HG02678 (cell line): ENCODE measurements at regions not wholly inside any gene's neighbourhood (a gene's known extent, or its start where the extent isn't known, plus 50 kb on each side); places are given as distances from the start of the nearest gene placed in this dataset.
"Not testable (repeated sequence)": the region's sequence is repeated elsewhere in the genome, so short reads cannot be mapped to it uniquely, and the experiment has no call there.

ENCODE experiments used
- ATAC-seq: cut with Tn5 transposase; IDR thresholded peaks from one replicate; pipeline ENCODE4 v1.9.1; 2021; ENCODE audit warnings: mild to moderate bottlenecking, moderate library complexity; ENCODE audit not compliant: unreplicated experiment

DNA sequence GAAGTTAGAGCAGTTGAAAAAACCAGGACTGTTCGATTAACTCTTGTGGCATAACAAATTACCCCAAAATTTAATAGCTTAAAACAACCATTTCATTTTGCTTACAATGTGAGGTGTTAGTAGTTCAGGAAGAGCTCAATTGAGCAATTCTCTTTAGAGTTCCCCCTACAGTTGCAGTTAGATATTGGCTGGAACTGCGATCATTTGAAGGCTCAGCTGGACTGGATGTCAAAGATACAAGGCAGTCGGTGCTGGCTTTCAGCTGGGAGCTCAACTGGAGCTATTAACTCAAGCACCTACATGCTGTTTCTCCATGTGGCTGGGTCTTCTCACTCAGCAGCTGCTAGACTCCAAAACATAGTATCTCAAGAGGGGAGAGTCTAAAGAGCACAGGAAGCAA, 96.0 kb upstream of the LOC128125822 start:
- ATAC-seq, result no peak

DNA sequence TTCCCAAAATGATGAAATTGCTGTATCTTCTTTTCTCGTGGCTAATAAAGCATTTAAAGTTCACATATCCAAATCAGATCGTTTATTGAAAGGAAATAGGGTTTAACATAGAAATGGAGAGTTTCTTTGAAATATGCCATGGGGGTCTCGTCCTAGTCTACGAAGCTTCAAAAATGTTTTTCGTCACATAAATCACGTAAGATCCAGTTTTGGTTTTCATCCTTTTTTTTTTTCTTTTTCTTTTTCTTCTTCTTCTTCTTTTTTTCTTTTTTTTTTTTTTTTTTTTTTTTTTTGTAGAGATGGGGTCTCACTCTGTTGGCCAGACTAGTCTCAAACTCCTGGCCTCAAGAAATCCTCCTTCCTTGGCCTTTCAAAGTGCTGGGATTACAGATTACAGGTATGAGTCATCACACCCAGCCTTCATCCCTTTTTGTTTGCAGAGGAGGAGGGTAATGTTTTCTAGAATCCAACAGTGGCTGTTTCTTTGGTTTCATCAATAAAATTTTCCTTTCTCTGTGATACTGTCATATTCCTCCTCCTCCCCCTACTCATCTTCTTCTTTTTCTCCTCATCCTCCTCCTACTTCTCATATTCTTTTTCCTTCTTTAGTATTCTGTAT, 94.7 kb upstream of the LOC128125822 start:
- no peak for ATAC-seq

DNA sequence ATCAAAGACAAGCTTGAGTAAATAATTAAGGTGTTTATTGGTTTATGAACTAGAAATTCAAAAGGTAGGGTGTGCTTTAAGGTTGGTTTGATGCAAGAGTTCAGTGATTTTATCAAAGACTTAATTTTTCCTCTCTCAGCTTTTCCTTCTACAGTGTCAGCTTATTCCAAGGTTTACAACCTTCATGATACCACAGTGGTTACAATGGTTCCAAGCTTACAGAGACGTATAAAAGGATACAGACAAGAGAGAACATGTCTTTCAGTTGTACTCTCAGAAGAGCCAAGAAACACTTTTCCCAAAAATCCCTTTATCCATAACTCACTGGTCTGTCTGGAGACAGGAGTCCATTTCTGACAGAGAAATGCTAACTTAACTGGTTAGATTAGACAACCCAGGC, 93.5 kb upstream of the LOC128125822 start:
- ATAC-seq, result no peak

DNA sequence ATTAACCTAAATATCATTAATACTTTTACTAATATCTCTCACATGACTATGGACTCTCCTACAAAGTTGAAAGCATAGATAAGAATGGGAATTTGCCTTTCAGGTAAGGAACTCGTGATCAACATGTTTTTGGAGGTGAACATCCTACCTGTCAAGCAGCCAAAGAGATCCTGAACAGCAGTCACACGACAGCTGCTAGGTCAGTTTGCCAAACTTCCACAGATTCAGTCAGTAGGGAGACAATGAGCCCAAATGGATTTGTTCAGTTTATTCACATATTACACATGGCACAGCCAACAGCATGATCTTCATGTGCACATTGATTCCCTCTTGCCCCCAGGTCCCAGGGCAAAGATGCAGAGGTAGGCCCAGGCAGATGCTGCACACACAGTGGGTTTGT, 86.1 kb upstream of the LOC128125822 start:
- no peak for ATAC-seq

DNA sequence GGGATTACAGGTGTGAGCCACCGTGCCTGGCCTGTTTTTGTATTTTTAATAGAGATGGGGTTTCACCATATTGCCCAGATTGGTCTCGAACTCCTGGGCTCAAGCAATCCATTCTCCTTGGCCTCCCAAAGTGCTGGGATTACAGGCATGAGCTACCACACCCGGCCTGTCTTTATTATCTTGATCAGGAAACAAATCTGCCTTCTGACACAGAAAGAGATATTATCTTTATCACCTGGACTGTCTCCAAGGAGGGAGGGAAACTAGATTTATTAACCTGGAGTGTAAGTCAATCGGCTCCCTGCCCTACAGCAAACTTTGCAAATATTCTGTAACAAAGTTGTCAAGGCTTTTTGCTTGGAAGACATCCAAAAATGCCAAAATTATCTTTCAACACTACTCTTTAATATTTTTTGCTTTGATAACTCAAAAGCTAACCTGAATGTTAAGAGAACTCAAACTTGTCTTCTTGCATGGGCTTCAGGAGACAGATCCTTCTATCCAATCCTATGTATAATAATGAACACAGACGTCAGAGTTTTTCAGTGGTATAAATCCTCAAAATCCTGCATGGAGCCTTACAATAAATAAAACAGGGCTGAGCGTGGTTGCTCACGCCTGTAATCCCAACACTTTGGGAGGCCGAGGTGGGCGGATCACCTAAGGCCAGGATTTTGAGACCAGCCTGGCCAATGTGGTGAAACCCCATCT, 85.0 kb upstream of the LOC128125822 start:
- ATAC-seq, result no peak

DNA sequence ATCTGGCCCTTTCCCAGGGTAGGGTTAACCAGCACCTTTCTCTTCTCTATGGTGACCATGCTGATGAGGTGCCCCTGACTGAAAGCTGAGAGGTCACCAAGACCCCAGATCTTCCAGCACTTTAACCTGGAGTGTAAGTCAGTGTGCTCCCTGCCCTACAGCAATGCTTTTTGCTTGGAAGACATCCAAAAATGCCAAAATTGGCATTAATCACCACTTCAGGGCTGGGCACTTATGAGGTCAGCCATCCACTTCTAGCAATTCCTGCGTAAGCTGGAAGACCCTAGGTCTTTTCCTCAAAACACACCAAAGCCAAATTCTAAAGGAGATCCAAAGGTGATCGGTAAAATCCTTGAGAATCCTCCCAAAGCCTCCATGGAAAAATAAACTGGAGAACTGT, 81.2 kb upstream of the LOC128125822 start:
- ATAC-seq, result no peak

DNA sequence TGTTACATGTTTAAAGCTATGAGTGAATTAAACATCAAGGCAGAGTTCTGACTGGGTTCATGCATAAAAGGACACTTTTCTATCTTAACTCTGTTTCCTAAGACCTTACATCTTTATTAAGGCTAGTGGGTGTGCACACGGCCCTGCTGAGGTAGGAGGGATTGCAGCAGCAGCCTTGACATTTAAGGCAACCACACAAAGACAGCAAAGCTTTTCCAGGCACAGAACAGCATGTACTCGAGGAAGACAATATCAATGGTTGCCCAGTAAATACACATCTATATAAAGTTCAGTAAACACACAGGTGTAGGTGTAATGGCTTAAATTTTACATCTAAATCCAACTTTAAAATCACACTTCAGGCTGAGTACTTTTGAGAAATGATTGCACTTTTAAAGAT, 79.8 kb upstream of the LOC128125822 start:
- no peak for ATAC-seq

DNA sequence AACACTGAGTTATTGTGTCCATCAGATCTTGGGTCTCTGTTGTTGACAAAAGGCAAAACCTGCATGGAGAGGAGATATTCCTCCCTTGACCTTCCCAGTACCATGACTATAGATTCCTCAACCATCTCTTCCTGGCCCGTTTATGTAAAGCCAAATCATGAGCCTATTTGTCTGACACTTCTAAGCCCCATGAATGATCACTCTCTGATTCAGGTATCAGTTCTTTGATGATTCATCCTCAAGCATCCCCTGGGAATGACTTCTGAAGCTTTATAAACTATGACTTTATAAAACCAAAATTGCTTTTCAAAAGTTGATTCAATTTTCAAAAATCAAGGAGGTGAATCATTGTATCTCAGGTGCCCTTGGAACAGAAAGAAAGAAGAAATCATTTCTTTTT, 78.7 kb upstream of the LOC128125822 start:
- ATAC-seq, result no peak

DNA sequence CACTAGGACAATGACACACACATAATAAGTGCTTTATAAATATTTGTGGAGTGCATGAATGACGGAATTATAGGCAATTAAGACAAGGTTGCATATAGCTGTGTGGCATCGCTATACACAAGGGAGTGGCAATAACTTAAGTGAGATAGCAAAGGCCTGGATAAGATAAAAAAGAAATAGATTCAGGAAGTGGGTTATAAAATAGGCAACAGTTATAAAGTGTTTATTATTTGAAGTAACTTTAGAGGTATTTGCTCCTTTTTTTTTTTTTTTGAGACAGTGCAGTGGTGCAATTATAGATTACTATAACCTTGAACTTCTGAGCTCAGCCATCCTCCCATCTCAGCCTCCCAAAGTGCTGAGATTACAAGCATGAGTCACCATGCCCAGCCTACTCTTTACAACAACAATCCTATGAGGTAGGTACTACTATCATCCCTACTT, 75.9 kb upstream of the LOC128125822 start:
- no peak for ATAC-seq

DNA sequence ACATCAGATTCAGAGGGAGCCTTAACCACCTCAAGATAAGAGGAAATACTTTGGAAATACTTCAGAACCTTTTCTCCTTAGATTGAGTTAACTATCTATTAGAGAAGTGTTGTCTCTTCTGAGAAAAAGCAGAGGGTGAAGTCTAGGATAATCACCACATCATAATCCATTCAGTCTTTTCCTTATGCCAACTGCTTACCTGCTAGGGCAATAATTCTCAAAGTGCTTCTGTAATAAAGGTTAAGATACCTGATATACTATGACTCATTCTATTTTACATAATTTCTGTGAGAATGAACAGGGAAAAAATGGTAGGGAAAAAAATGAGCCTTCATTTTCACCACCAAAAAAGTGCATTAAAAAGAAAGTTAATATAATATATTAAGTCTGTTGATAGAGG, 70.1 kb upstream of the LOC128125822 start:
- no peak for ATAC-seq

DNA sequence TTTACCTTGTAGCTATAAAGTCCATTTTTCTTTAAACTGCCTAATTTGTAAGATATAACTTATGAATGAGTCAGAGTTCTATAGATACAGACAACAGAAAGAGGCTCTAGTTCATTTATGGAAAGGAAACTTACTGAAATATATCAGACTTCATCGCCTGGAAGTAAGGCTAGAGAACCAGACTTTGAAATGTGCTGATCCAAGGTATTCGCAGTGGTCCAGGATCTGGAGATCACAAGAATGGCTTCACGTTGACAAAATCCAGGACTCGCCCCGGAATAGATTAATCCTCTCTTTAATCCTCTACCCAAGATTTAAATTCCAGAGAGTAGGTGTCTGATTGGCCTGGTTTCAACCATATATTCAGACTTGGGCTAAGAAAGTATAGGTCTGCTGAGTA, 69.1 kb upstream of the LOC128125822 start:
- ATAC-seq, result no peak

DNA sequence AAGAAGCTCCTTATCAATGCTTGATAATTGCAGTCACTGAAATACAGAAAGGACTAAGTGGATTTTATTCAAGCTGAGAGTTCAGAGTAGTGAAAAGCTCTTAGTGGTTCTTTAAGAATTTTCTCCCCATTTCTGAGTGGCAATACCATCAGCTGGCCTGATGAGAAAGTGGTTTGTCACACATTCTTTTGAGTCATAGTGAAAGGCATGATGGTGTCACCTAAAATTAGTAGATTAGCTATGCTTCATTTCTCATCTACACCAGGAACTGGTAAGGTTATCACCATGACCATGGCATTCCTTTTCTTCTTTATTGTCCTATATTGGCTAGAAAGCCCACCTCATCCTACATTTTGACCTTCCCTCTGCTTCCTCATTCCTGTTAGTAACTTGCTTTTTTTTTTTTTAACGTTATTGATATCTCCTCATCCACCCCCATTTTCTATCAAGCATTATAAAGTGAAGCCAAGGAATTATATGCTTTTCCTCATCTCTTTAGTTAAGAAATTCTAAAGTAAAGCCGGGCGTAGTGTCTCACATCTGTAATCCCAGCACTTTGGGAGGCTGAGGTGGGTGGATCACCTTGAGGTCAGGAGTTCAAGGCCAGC, 67.4 kb upstream of the LOC128125822 start:
- ATAC-seq, result peak; percentile 97

DNA sequence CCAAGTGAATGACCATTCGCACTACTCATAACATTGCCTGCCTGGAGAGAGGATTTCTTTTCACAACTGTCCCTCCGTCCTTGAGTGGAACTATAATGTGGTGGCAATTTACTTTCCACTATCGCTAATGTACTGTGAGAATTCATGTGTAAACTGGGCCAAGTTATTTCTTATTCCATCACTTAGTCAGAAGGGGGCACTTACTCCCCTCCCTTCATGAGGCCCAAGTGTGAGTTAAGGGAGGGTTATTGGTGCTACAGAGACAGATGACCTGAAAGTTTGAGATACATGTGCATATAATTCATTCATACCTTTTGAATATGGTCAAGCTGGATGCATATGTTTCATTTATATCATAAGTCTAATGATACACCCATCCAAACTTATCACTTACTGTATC, 65.2 kb upstream of the LOC128125822 start:
- no peak for ATAC-seq

DNA sequence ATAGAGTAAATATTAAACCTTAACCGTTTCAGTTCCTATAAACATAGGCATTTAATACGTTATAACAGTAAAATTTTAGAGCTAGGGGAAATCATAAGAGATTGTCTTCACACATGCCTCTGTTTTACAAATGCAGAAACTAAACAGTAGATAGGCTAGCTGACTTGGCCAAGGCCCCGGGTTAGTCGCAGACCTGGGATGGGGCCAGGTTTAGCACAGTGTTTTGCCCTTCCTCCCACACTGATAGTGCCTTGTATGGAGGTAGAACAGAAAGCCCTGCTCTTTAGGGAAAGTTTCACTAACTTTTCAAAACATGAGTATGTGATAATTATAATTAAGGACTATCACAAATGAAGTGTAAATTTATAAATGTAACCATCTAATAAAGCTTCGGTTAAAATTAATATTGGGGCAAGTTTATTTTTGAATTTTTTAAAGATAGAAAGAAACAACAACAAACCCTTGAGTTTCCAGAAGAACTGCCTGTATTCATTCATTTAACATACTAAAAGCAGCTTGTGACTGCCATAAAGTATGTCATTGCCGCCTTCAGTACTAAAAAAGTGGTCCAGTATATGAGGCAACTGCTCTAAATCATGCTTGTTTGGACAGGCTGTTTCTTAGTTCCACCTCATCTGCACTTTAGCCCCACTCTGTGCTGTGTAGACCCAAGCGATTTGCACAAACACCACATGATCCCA, 62.5 kb upstream of the LOC128125822 start:
- ATAC-seq, result peak; percentile 39

DNA sequence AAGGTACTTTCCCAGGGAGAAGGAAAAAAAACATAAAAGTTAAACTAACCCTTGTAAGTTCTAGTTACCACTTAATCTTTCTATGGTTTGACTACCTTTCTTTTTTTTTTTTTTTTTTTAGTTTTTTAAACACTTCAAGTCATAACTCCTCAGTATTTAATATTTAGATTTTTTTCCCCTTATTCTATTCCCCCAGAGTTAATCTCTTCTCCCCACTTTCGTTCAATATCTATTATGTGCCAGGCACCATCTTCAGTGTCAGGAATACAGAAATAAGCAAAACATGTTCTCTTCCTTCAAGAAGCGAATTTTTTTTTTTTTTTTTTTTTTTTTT, 62.0 kb upstream of the LOC128125822 start:
- no peak for ATAC-seq

DNA sequence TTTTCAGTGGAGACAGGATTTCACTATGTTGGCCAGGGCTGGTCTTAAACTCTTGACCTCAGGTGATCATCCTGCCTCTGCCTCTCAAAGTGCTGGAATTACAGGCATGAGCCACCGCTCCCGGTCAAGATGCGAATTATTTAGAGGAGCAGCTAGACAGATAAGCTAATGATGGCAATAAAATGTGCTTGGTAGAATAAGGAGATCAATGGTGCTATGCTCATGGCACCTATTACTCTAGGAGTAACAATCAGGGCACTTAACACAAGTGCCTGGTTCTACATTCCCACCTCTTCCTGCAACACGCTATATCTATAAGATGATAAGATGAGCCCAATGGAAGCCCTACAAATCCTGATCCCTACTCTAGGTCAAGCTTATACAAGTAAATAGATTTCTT, 61.4 kb upstream of the LOC128125822 start:
- ATAC-seq, result no peak

DNA sequence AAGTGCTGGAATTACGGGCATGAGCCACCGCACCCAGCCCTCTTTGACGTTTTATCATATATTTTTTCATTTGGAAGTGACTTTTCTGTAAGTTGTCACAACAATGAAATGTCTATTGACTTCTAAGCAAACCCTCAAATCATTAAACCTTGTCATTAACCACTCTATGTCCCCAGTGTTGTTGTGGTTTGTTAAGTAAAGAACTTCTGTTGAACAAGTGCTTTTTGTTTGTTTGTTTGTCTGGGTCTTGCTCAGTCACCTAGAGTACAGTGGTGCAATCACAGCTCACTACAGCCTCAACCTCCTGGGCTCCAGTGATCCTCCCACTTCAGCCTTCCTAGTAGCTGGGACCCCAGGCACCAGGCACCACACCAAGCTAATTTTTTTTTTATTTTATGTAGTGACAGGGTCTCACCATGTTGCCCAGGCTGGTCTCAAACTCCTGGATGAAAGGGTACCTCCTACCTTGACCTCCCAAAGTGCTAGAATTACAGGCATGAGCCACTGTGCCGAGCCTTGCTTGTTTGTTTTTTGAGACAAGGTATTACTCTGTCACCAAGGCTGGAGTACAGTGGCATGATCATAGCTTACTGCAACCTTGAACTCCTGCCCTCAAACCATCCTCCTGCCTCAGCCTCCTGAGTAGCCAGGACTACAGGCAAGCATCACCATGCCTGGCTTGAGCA, 57.6 kb upstream of the LOC128125822 start:
- no peak for ATAC-seq

DNA sequence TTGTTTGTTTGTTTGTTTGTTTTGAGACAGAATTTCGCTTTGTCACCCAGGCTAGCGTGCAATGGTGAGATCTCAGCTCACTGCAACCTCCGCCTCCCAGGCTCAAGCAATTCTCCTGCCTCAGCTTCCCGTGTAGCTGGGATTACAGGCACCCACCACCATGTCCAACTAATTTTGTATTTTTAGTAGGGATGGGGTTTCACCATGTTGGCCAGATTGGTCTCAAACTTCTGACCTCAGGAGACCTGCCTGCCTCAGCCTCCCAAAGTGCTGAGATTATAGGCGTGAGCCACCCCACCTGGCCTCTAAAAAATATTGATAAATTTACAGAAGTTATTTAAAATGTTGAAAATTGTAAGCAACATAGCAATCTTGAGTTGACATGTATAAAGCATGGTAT, 57.1 kb upstream of the LOC128125822 start:
- not testable (repeated sequence) for ATAC-seq

DNA sequence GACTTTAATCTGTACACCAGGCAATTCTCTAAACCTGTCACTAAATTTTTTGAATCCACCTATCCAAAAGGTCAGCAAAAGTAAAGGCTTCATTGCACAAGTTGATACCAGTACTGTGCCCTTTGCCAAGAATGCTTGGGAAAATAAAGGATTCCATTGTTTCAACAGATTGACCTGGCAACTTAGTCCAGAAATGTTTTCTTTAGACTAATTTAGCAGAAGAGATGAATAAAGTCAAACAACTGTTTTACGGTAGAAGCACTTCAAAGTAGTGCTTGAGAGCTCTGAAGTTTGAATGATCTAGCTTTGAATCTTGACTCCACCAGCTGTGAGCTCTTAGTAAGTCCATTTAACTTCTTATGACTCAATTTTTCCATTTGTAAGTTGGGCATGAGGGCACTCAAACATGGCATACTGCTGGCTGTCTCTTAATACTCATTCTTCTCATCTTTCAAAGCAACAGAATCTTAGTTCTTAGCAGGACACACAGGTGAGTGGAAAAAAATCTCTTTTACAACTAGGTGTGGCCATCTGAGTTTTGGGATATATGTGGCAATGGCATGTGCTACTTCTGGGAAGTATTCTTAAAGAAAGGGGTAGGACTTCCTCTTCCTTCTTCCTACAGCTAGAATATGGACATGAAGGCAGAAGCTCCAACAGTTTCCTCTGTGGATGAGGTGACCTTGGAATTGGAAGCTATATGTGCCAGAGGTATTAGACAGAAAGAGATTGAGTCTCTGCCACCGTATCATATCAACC, 55.9 kb upstream of the LOC128125822 start:
- no peak for ATAC-seq

DNA sequence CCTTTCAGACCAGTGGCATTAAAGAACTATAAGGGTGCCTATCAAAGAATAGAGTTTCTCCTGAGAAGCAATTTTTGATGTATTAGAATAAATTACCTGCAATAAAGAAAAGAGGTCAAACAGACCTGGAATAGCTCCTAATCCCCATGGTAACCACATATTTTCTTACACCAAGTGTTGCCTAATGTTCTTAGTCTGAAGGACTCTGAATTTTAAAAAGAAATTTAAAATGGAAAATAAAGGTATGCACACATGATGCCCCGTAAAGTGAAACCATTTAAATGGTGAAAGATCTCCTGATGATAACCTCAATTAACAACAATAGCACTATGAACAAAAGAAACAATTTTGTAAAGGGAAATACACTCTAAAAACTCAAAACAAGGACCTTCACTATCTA, 55.1 kb upstream of the LOC128125822 start:
- ATAC-seq, result no peak
